Right atrium auricular region (tissue), 2 donors: ENCODE measurements at regions not wholly inside any gene's neighbourhood (a gene's known extent, or its start where the extent isn't known, plus 50 kb on each side); places are given as distances from the start of the nearest gene placed in this dataset.

Experiments used
- DNase-seq: peaks from one replicate; pipeline ENCODE4 v3.0.0-alpha.2; 2019; ENCODE audit warnings: low spot score
- H3K27ac ChIP-seq, 2 donors: fragments of 200-600 bp; sonication (generic); 1 replicate in 1 of 2; 2 replicates in 1 of 2; pipeline ENCODE4 v1.5.1; 2016 to 2019
- H3K27me3 ChIP-seq, 2 donors: fragments of 200-600 bp; sonication (generic); one replicate each; pipeline versions ENCODE4 v1.5.1 to v1.6.0; 2017 to 2019
- H3K36me3 ChIP-seq: fragments of 200-600 bp; sonication (generic); one replicate; pipeline ENCODE4 v1.5.1; 2016
- H3K4me1 ChIP-seq, 2 donors: fragments of 200-600 bp; sonication (generic); one replicate each; pipeline versions ENCODE4 v1.5.1 to v1.6.0; 2017 to 2019
- H3K4me3 ChIP-seq, 2 donors: fragments of 200-600 bp; sonication (generic); 1 replicate in 1 of 2; 2 replicates in 1 of 2; pipeline ENCODE4 v1.5.1; 2017 to 2019; ENCODE audit warnings: mild to moderate bottlenecking in 1 of 2, moderate library complexity in 1 of 2
- H3K9me3 ChIP-seq, 2 donors: fragments of 200-600 bp; sonication (generic); one replicate each; pipeline ENCODE4 v1.5.1; 2019
- CTCF ChIP-seq, 2 donors: fragments of 200-600 bp; sonication (generic); IDR thresholded peaks; one replicate each; pipeline ENCODE4 v1.5.1; 2019; ENCODE audit warnings: antibody characterized with exemption in 2 of 2

- H3K4me3 ChIP-seq: no peak overlapping the region
- no peak for TF ChIP-seq CTCF (IDR thresholded peaks at IDR 0.05)
- DNase-seq: no peak
- peaks cover 0 to 7% of the 10 kb centered on the region in 2 donors for H3K4me1 ChIP-seq
- H3K27ac ChIP-seq: no peak overlapping the region
- no peaks in the 10 kb centered on the region for H3K27me3 ChIP-seq
- H3K9me3 ChIP-seq: no peaks in the 10 kb centered on the region
- no peaks in the 10 kb centered on the region for H3K36me3 ChIP-seq
Measured at GRCh38 chr3:159914426-159914825, 74.2 kb upstream of the IL12A start.

DNA sequence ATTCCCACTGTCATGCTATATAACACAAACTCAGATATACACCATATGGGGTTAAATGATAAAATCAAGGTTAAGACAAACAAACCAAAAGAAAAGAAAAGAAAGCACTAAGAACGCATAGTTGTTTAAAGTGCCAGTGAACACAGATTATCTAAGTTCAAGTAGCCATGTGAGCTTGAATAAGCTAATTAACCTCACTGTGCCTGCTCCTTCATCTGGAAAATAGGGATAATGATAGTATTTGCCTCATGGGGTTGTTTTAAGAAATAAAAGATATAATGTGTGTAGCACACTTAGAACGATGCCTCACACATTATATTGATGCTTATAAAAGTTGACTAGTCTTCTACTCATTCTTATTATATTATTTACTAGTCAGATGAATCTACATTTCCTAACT is 72.6 kb upstream of the IL12A start:
- Histone ChIP-seq H3K4me1 (peaks cover 0 to 6% of the 10 kb centered on the region in 2 donors), H3K27ac (no peak overlapping the region), H3K27me3 (no peaks in the 10 kb centered on the region), H3K4me3 (no peak overlapping the region), H3K36me3 (no peaks in the 10 kb centered on the region), H3K9me3 (no peaks in the 10 kb centered on the region)
- DNase-seq: no peak
- TF ChIP-seq CTCF (IDR thresholded peaks at IDR 0.05): no peak

DNA sequence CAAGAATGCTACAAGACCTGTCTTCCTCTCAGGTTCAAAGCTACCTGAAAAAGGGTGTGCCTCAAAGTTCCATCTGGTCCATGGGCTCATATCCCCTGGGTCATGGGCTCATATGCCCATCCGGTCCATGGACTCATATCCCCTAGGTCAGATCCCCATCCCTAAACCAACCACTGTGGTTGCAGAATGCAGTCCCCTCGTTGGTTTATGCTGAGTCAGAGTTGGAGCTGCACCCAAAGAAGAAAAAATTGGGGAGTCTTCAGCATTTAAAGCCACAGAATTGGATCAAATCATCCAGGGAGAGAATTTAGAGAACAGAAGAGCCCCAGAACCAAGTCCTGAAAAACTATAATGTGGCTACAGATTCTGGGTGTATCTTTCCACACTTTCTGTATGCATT is 71.5 kb upstream of the IL12A start:
- no peak for DNase-seq
- no peaks in the 10 kb centered on the region for H3K27me3 ChIP-seq
- no peaks in the 10 kb centered on the region for H3K9me3 ChIP-seq
- no peak for TF ChIP-seq CTCF (IDR thresholded peaks at IDR 0.05)
- H3K36me3 ChIP-seq: no peaks in the 10 kb centered on the region
- no peak overlapping the region for H3K4me3 ChIP-seq
- H3K27ac ChIP-seq: no peak overlapping the region
- peaks cover 0 to 5% of the 10 kb centered on the region in 2 donors for H3K4me1 ChIP-seq

GRCh38 chr3:159919873-159920272 is 68.8 kb upstream of the IL12A start:
- peaks cover 0 to 5% of the 10 kb centered on the region in 2 donors for H3K4me1 ChIP-seq

GRCh38 chr3:159922193-159922840 is 66.3 kb upstream of the IL12A start:
- Histone ChIP-seq H3K4me1 (peaks cover 0 to 5% of the 10 kb centered on the region in 2 donors), H3K27me3 (no peaks in the 10 kb centered on the region), H3K36me3 (no peaks in the 10 kb centered on the region), H3K9me3 (no peaks in the 10 kb centered on the region), H3K27ac (no peak overlapping the region), H3K4me3 (no peak overlapping the region)
- TF ChIP-seq CTCF (IDR thresholded peaks at IDR 0.05): no peak
- no peak for DNase-seq

More at GRCh38 chr3:159919873-159920272, 68.8 kb upstream of the IL12A start:
- Histone ChIP-seq H3K27me3 (no peaks in the 10 kb centered on the region), H3K9me3 (no peaks in the 10 kb centered on the region), H3K27ac (no peak overlapping the region), H3K4me3 (no peak overlapping the region), H3K36me3 (no peaks in the 10 kb centered on the region)
- DNase-seq: no peak
- TF ChIP-seq CTCF (IDR thresholded peaks at IDR 0.05): no peak

DNA sequence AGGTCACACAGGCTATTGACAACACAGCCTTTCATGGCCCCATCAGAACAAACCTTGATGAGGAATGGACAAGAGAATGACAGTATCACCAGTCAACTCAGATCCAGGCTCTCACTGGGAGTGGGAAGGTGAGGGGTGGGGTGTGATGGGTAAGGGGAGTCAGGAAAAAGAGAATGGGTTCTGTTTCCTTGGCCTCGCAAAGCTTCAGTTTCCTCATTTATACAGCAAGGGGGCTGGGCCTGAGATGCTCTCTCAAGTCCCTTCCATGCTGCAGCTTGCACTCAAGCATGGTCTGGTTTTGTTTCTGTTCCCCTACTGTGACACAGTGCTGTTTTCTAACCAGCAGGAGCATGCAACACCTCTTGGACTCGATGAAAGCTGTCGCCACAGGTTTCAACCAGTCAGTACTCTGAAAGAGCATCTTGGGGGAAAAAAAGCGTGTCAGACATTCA is 65.7 kb upstream of the IL12A start:
- Histone ChIP-seq H3K27me3 (no peaks in the 10 kb centered on the region), H3K4me1 (peaks cover 0 to 5% of the 10 kb centered on the region in 2 donors), H3K4me3 (no peak overlapping the region), H3K36me3 (no peaks in the 10 kb centered on the region), H3K9me3 (no peaks in the 10 kb centered on the region), H3K27ac (no peak overlapping the region)
- no peak for DNase-seq
- TF ChIP-seq CTCF (IDR thresholded peaks at IDR 0.05): no peak
